ENCODE measurements at regions not wholly inside any gene's neighbourhood (a gene's known extent, or its start where the extent isn't known, plus 50 kb on each side); places are given as distances from the start of the nearest gene placed in this dataset.

DNA sequence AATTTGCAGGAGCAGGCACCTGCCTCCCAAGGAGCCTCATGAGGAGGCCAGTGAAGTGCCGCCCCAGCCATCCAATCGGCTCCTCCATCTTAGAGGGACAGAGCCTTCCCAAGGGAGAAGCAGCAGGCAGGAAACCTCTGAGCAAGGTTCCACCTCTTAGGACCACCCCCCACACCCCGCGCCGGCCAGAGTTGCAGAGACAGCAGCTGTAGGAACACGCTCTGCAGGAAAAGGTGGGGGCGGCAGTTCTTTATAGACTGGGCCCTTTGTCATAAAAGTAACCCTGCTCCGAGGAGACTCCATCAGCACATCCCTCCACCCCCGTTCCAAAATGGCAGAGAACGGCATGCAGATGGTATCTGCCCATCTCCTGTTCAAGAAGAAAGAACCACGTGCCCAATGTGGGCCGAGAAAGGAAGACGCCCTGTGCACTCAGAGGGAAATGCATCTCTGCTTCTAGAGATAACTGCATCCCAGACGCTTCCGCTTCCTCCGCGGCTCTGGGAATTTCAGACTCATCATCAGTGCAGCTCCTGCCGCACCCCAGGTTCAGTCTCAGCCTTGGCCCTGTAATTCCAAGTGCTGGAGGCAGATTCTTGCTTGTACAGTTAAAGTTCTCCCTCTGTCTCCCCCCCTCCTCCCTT, 98.5 kb downstream of the SPATA19 start:
- no peak for TF ChIP-seq POLR2A (IDR thresholded peaks at IDR 0.05; ENCODE audit: low read depth, low read length)
- no peak for TF ChIP-seq POLR2AphosphoS5 (IDR thresholded peaks at IDR 0.05; ENCODE audit: low read depth, low read length)
- TF ChIP-seq SPI1 (IDR thresholded peaks at IDR 0.05; ENCODE audit: low read depth, low read length) = no peak
- TF ChIP-seq TAF1 (IDR thresholded peaks at IDR 0.05; ENCODE audit: low read depth, low read length) = no peak
- no peak for TF ChIP-seq POU2F2 (IDR thresholded peaks at IDR 0.05; ENCODE audit: low read depth, low read length)
- TF ChIP-seq PAX5 (IDR thresholded peaks at IDR 0.05; ENCODE audit: insufficient read depth, low read length, severe bottlenecking) = no peak
